HG02885 (cell line): ENCODE measurements at regions not wholly inside any gene's neighbourhood (a gene's known extent, or its start where the extent isn't known, plus 50 kb on each side); places are given as distances from the start of the nearest gene placed in this dataset.
"Not testable (repeated sequence)": the region's sequence is repeated elsewhere in the genome, so short reads cannot be mapped to it uniquely, and the experiment has no call there.

Source experiments
- ATAC-seq: cut with Tn5 transposase; IDR thresholded peaks from one replicate; pipeline ENCODE4 v1.9.1; 2021; ENCODE audit warnings: mild to moderate bottlenecking; ENCODE audit not compliant: unreplicated experiment, poor library complexity

DNA sequence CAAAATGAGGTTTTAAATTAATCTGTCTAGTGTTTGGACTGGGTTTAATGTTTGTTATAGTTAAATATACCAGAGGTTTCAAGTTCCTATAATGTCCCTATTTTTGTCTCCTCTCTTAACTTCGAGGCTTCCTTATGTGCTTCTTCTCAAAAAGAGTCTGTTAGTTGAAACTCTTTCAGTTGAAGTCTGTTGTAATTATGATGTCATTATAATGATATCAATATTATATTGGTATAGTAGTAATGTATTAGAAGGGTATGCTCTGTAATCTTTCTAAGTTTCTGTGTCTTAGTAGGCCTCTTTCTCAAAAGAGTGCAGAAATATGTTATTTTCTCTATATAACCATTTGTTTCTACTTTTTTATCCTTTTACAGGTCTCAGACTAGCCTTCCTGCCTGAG lies 1148.0 kb downstream of the NSUN3 start:
- no peak for ATAC-seq

DNA sequence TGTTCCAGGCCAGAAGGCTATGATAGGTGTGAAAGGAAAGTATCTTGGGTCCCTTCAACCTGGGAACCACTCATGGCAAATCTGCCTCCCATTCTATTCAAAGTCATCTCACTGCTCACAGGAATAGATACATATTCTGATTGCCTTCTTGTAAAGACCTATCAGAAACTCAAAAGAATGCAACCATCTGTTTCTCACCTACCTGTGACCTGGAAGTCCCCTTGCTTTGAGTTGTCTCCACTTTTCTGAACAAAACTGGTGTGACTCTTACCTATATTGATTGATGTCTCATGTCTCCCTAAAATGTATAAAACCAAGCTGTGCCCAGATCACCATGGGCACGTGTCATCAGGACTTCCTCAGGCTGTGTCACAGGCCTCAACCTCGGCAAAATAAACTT lies 1149.3 kb downstream of the NSUN3 start:
- ATAC-seq: no peak

DNA sequence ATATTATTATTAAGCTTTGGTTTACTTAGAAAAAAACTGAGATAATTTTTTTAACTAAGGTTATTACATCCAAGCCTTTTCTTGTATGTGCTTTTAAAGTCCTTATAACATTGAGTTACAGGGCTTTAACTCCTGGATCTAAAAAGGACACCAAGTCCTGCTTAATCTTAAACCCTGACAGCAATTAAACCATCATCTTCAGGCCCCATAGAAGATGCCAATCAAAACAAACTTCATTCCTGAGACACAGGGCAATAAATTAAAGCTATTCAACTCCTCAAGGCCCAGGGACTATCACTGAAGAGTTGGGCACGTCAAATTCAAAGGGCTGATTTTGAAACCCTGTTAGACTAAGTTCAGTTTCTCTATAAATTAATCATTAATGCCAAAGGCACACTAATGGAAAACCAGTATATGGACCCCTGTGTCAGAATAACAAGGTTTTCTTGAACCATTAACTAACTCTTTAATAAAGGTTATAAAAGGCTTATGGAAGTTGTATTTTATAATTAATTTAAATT lies 1152.6 kb downstream of the NSUN3 start:
- ATAC-seq: no peak

GRCh38 chr3:95217661-95218060 lies 1154.8 kb downstream of the NSUN3 start:
- no peak for ATAC-seq

DNA sequence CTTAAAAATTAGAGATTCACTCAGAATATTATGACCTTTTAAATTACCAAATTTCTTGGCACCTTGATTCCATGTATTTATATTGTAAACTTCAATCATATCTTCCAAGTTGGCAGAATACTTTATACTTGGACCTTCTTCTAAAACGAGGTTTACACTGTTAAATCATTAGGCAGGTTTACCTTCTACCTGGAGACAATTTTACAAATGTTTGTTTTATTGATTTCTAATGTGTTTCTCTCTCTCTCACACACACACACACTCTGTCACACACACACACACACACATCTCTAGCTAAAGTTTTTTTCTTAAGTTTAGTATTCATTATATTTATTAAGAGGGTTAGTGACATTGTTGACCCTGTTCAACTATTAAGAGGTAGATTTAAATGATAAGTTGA lies 1155.6 kb downstream of the NSUN3 start:
- ATAC-seq: no peak

DNA sequence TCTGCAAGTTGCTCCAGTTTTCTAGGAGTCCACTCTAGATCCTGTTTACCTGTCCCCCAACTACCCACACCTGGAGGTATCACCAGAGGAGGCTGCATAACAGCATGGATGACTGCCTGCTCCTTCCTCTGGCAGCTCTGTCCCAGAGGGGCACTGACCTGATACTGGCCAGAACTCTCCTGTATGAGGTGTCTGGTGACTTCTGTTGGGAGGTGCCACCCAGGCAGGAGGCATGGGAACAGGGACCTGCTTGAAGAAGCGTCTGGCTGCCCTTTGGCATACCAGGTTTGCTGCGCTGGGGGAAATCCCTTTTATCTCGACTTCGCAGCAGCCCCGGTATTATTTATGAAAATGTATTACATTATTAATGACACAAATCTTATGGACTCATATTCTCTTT lies 1163.6 kb downstream of the NSUN3 start:
- ATAC-seq: no peak

- ATAC-seq: no peak
These were observed 1164.2 kb downstream of the NSUN3 start for GRCh38 chr3:95227092-95227491.

- ATAC-seq: no peak
These were observed 1165.6 kb downstream of the NSUN3 start for GRCh38 chr3:95228416-95228815.

DNA sequence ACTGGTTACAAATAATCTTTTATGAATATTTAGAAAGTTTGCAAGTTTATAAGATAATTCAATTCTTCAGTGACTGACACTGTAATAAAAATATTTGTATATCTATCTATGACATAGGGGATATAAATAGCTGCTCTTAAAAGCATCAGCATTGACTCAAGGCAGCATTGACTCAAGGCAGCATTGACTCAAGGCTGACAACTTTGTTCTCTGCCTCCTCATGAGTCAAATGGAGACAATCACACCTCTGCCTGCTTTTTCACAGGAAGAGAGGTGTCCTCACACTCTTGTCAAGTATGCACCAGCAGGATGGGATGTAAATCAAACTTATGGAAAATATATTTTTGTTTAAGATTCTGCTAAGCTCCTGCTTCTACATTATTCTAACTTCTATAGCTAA lies 1173.1 kb downstream of the NSUN3 start:
- ATAC-seq: no peak

- no peak for ATAC-seq
These were observed 1174.9 kb downstream of the NSUN3 start for GRCh38 chr3:95237783-95238182.

DNA sequence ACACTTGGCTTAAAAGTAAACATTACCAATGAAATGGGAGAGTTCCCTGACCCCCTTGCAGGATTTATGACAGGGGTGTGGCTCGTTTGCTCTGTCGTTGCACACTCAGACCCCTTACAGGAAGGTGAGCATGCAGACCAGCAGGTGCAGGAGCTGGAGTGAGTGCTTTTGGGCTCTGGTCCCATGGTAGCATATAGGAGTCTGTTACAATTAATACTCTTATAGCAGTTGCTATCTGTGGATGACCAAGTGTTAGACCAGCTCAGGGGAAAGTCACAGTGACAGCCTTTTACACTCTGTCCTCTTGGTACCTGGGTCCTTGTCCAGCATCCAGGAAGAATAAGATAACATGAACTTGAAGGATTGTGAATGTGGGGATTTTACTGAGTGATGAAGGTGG lies 1177.5 kb downstream of the NSUN3 start:
- no peak for ATAC-seq

- ATAC-seq: not testable (repeated sequence)
These were observed 1178.4 kb downstream of the NSUN3 start for GRCh38 chr3:95241256-95241655.

GRCh38 chr3:95246413-95246812 lies 1183.6 kb downstream of the NSUN3 start:
- no peak for ATAC-seq

DNA sequence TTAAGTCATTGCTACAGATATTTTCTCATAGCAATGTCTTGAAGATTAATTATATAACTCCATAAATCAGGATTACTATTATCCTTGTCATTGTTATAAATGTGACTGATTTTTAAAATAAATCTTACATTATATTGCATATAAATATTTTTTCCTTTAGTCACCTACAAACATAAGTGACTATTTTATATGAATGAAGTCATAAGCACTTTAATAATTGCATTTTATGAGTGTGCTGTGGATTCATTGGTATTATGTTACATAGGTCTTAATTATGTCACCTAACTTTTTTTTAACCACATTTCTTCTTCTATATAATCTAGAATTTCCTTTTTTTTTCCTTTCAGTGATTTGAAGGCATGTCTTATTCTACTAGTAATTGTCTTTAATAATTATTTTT lies 1191.2 kb downstream of the NSUN3 start:
- ATAC-seq: no peak

DNA sequence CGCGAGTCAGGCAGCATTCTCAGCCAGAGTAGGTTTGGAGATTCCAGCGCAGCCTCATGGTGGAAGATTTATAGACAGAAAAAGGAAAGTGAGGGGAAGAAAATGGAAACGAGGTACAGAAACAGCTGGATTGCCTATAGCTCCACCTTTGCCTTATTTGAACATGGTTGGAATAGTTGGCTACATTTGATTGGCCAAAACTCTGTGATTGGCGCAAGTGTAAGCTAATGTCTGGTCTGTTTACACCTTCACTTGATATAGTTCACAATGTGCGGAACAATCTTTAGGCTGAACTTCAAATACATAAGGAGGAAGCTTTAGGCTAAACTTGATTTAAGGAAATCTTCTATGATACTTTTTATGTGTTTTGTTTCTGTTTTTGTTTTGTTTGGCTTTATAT lies 1191.9 kb downstream of the NSUN3 start:
- ATAC-seq: no peak

GRCh38 chr3:95265129-95265528 lies 1202.3 kb downstream of the NSUN3 start:
- ATAC-seq: no peak

DNA sequence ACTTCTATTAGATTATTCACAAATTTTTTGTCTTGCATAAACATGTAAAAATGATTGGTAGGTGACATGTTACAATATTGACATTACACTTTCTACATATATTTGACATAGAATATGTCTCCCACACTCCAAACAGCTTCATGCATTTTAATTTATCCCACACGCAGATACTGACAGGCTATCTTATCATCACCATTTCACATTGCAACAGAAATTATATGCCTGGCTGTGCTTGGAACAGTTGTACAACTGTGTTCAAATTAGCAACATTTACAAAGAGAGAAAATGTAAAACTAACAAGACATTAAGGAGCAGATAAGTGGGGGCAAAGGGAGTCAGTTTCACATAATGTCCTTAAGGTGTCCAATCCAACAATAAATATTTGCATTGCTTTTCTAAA lies 1208.5 kb downstream of the NSUN3 start:
- ATAC-seq: no peak

GRCh38 chr3:95272166-95272565 lies 1209.3 kb downstream of the NSUN3 start:
- no peak for ATAC-seq

DNA sequence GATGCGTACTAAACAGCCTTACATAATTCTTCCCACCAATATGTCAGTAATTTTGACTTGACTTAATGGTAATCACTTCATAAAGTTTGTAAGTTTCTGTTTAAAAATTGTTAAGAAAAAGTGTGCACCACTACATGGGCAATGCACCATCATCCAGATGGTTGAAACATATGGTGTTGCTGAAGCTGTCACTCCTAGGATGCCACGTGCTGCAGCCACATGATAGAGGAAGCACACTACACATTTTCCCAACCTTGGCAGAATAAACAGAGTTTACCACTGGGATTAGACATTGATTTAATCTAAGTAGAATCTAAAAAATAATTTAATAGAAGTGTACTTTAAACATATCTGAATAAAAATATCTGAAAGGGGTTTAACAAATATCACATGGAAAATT lies 1209.9 kb downstream of the NSUN3 start:
- ATAC-seq: no peak

GRCh38 chr3:95277613-95278012 lies 1214.8 kb downstream of the NSUN3 start:
- ATAC-seq: no peak

GRCh38 chr3:95280711-95281352 lies 1218.0 kb downstream of the NSUN3 start:
- no peak for ATAC-seq

- no peak for ATAC-seq
These were observed 1226.4 kb downstream of the NSUN3 start for GRCh38 chr3:95289295-95289694.

GRCh38 chr3:95297581-95297980 lies 1234.7 kb downstream of the NSUN3 start:
- no peak for ATAC-seq
